ENCODE measurements at regions not wholly inside any gene's neighbourhood (a gene's known extent, or its start where the extent isn't known, plus 50 kb on each side); places are given as distances from the start of the nearest gene placed in this dataset.

- DNase-seq (ENCODE audit: low spot score) = no peak
These were observed 130.9 kb downstream of the EMX2 start for GRCh38 chr10:117673230-117674010.

GRCh38 chr10:117674201-117674600 is 131.7 kb downstream of the EMX2 start:
- DNase-seq (ENCODE audit: low spot score) = no peak

GRCh38 chr10:117674646-117675045 is 132.1 kb downstream of the EMX2 start:
- no peak for DNase-seq (ENCODE audit: low spot score)

GRCh38 chr10:117675514-117676055 is 133.0 kb downstream of the EMX2 start:
- DNase-seq (ENCODE audit: low spot score) = no peak

DNA sequence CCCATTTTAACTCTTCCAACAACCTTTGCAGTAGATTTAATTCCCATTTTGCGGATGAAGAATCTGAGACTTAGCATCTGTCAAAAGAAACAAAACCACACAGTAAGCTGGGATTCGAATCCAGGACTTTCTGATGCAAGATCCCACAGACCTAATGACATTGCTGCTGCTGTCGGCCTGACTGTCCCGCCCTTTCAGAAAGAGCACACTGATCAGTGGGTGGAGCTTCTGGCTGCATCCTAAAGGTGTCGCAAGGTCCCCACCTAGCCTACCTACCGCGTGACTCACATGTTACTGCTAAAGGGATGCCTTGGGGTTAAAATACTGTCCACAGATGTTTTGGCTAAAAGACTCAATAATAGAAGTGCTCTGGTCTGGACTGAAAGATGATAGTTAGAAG is 134.7 kb downstream of the EMX2 start:
- DNase-seq (ENCODE audit: low spot score) = no peak

DNA sequence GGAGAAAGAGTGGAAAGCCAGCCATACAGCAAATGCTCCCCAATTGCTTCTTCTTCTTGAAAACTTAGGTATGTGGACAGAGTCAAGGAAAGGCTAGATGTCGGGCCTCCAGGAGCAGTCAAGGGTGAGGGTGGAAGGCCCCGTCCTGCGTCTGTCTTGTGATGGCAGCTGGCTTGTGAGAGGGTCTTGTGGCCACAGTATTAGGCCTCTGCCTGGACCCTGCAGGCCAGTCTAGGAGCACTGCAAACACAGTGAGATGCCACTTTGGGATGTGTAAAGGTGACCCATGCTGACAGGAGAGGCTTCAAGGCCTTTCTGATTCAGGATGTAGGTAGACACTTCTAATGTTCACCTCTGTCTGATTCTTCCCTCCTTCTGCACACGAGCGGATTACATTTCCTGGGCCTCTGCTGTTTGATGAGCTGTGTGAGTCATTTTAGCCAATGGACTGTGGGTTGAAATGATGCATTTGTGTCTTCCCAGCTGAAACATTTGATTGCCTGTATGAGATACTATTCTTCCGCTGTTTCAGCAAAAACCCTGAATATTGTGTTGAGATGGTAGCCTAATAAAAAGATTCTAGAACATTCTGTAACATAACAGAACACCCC is 135.4 kb downstream of the EMX2 start:
- DNase-seq (ENCODE audit: low spot score) = peak; percentile 48

- no peak for DNase-seq (ENCODE audit: low spot score)
These were observed 138.1 kb downstream of the EMX2 start for GRCh38 chr10:117680601-117681000.

GRCh38 chr10:117681104-117681503 is 138.6 kb downstream of the EMX2 start:
- DNase-seq (ENCODE audit: low spot score) = no peak

GRCh38 chr10:117684046-117684610 is 141.6 kb downstream of the EMX2 start:
- DNase-seq (ENCODE audit: low spot score) = no peak

GRCh38 chr10:117684672-117685211 is 142.2 kb downstream of the EMX2 start:
- peak; percentile 81 for DNase-seq (ENCODE audit: low spot score)

DNA sequence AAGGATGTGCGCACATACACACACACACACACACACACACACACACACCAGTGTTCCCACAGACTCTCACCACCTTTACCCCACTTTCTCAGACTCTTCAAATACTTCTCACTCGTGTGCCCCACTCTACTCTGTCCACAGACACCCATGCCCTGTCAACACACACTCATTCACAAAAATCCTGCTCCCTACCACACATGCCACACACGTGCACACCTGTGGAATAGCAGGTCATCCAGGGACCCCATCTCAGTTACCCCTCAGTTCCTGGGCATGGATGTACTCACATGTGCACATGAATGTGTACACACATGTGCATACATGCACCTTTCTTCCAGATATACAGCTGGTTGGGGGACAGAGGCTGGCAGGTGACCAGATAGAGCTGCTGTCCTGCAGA is 142.9 kb downstream of the EMX2 start:
- no peak for DNase-seq (ENCODE audit: low spot score)

DNA sequence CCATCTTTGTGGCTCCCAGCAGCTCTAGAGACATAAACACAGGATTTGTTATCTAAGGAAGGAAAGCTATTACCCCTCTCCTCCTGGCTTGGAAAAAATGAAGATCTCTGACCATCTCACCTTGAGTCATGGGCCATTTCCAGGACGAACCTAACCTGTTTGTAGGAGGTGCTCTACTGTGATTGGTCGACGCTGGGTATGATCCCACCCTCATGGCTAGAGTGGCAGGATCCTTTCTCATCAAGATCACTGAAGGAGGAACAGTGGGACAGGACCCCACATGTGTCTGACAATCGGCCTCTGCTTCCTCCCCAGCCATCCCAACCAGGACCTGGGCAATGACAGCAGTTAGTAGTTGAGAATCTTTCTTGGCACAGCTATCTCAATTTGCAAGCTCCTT is 144.1 kb downstream of the EMX2 start:
- no peak for DNase-seq (ENCODE audit: low spot score)

DNA sequence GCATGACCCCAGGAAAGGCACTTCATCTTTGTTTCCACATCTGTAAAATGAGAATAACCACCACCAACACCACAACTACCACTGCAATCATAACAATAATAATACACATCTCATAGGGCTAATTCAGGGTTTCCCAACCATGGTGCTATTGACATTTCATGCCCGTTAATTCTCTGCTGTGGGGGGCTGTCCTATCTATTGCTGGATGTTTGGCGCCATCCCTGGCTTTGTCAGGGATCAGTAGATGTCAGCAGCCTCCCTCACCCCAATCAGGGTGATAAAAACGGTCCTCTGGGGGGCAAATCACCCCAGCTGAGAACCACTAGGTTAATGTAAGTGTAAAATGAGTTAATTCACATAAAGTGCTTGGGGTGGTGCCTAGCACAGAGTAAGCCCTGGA is 145.8 kb downstream of the EMX2 start:
- DNase-seq (ENCODE audit: low spot score) = no peak

DNA sequence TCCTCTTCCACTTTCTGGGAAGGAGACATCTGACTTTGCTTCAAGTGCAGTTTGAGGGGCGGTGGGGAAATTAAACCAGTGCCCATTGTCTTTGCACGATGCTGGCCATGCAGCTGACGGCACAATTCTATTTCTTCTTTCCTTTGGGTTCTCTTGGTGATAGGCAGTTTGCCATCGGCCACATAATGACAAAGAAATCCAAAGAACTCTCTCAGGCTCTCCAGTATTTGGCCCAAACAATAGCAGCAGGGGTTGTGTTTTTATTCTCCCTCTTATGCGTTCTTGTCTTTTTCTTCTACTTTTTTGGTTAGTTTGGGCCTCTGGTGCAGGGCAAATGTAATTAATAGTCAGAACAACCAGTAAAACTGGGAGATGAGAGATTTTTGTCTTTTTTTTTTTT is 147.0 kb downstream of the EMX2 start:
- no peak for DNase-seq (ENCODE audit: low spot score)

GRCh38 chr10:117690359-117690758 is 147.8 kb downstream of the EMX2 start:
- no peak for DNase-seq (ENCODE audit: low spot score)

DNA sequence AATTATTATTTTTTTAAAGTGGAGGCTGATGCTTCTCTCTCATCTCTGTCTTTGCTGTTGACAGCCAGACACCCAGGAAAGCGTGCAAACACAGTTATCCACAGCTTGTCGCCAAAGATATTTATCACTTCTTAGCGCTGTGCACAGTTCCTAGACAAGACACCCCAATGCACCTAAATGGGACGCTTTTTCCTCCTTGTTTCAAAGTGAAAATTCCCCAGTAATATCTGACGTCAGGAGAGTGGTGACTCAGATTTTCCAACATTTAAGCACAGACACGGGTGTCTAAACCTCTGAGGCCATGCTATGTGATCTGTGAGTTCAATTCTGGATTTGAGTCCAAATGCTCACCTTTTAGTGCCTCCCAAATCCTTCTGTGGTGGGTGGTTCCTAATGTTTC is 151.6 kb downstream of the EMX2 start:
- DNase-seq (ENCODE audit: low spot score) = no peak

GRCh38 chr10:117697402-117697801 is 154.9 kb downstream of the EMX2 start:
- DNase-seq (ENCODE audit: low spot score) = no peak

GRCh38 chr10:117698809-117699208 is 156.3 kb downstream of the EMX2 start:
- DNase-seq (ENCODE audit: low spot score) = no peak

DNA sequence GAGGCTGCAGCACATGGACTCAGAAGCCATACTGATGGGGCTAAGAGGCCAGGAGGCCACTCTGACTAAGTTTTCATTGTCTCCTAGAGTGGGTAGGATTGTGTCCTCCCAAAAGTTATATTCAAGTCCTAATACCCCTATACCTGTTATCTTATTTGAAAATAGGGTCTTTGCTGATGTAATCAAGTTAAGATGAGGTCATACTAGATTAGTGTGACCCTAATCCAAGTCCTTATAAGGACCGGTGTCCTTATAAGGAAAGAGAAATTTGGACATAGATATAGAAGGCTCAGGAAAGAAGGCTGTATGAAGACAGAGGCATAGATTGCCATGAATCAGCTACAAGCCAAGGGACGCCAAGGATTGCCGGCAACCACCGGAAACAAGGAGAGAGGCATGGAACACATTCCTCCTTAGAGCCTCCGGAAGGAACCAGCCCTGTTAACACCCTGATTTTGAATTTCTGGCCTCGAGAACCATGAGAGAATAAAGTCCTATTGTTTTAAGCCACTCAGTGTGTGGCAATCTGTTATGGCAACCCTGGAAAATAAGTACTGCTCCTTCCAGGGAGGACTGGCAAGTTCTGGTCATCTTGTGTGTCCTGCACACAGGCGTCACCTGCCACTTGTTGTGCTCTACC is 157.0 kb downstream of the EMX2 start:
- no peak for DNase-seq (ENCODE audit: low spot score)

- DNase-seq (ENCODE audit: low spot score) = no peak
These were observed 167.7 kb downstream of the EMX2 start for GRCh38 chr10:117710181-117710798.

DNA sequence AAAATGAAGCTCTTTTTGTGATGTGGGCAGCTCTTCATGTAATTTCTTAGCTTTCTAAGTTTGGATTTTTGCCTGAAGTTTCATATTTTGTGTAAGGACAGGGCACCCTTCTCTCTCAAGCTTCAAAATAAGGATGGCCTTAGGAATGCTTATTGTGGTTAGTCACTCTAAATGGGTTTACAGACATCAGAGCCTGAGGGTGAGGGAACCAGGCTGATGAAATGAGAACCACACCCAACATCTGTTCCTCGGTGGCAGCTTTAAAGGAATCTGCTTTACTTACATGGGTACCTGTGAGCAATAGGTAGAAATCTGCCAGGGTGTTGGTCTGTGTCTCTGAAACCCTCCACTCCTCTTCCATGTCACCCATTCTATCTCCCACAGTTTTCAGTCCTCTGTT is 174.3 kb downstream of the EMX2 start:
- DNase-seq (ENCODE audit: low spot score) = no peak

Measured in GM03348 (cell line).